GM18909 (cell line): ENCODE measurements at regions not wholly inside any gene's neighbourhood (a gene's known extent, or its start where the extent isn't known, plus 50 kb on each side); places are given as distances from the start of the nearest gene placed in this dataset.
A peak's percentile ranks its signal among the peaks of the same experiment; 100 is the strongest.

Experiments
- ATAC-seq: cut with Tn5 transposase; IDR thresholded peaks from one replicate; pipeline ENCODE4 v1.9.1; 2021; ENCODE audit warnings: mild to moderate bottlenecking; ENCODE audit not compliant: unreplicated experiment, poor library complexity

DNA sequence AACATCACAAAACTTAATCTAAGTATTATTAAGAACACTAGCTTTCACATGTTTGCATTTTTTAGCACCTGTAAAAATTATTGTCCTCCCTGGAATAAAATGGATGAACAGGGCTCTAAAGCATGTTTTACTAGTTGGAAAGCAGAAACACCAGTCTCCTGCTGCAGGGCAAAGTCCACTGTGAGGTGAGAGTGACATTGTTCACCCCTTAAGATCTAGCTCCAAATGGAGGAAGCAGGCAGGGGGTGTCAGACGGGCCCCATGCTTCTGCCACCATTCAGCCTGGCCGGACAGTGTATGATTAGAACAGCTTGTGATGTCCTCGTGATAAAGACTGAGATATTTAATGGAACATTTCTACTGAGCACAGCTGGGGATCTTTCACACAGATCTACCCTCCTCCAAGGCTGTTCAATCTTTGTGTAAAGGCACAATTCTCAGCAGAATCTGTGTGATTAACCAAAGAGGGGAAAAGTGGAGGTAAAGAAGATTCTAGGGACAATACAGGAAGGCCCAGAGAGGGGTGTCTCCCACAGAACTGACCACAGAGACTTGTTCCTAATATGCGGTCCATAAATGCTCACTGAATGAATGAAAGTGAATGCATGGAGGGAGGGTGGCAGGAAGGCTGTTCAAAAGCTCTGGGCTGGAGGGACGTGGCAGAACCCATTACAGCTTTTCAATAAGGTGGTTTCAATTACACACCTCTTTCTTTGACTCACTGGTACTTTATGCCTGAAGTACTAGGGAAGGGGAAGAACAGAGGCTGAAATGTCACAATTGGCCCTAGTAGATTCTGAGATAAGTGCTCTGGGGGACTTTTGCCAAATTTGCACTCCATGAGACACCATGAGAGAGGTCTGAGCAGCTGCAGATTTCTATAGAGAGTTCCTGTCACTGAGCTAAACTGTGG lies 239.1 kb upstream of the ARHGAP20 start:
- ATAC-seq: no peak

DNA sequence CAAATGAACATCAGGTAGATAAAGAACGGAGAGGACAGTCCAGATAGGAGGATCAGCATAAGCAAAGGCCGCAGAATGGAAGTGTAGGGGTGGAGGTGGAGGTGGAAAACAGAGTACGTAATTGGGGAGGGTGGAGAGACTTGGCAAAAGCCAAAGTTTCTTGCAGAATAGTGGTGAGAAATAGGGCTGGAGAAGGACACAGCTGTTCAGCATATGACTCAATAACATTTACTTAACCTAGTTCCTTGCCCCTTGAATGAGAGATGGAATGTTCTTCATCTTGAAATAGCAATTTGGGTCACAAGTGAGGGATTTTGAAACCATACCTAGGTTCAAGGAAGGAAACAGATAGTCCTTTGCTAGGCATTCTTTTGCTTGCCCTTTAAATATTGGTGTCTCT lies 235.9 kb upstream of the ARHGAP20 start:
- no peak for ATAC-seq

DNA sequence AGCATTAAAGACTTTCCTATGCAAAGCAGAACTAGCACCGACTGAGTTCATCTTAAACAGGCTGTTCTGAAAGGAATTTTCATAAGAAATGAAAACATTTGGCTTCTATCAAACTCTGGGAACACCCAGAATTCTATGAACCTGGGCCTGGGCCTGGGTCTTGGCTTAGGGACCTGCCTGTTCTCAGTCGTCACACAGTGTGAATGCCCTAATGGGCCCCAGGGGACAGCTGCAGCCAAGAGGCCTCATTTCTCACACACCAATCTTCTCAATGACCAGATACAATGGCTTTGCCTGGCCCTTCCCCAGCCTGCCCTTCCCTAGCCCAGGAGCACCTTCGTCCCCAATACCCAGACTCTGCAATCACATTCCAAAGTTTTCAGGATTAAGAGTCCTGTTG lies 234.9 kb upstream of the ARHGAP20 start:
- ATAC-seq: no peak

GRCh38 chr11:110939471-110939870 lies 227.2 kb upstream of the ARHGAP20 start:
- ATAC-seq: no peak

DNA sequence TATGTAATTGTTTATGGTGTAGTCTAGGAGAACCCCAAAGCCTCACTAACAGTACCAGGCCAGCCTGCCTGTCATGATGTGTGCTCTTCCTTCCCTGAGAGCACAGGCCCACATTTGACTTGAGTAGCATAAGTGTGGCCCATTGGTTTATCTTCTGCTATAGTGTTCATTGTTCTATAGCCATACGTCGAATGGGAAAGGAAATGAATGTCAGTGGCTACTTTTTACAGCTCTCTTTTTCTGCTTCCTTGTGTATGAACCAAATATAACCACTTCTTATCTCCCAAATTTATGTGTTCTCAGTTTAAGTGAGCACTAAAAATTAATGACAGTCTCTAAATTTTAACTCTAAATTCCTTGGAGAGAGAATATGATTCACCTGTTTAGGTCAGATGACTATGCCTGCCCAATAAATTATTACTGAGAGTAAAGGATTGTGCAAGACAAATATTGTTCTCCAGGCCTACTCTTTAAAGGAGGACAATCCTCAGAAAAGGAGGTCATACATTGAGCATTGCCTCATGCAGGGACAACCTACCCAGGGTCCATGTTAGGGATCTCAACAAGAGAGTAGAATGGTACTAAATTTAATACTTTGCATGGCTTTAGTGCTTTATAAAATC lies 222.9 kb upstream of the ARHGAP20 start:
- ATAC-seq: no peak

DNA sequence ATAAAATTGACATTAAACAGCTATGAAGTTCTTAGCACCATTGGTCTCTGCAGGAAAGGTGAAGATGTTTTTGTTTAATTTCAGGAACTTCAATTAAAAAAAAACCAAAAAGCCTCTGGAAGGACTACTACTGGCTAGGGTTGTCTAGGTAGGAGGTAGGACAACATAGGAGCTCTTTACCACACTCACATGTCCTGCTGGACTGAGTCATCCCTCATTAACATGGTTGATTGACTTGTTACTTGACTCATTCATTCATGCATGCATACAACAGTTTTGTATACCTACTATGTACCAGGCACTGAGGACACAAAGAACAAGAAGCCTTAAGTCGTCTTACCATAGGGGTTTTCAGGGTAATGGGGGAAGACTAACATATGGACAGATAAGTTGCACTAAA lies 216.9 kb upstream of the ARHGAP20 start:
- ATAC-seq: no peak

DNA sequence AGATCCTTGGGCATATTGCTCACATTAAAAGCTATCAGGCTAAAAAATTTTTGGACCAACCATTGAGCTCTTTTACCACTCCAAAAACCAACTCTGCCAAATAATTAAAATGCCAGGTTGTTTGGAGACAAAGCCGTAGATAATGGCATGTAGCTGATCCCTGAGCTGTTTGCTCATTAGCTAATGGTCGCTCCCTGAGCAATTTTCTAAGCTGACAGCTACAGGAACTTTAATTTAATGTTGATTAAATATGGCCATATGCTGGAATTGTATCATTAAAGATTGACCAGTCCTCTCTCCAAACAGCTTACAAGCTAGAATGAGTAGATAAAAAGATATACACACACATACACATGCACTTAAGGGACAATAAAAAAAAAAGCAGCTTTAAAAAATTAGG lies 216.2 kb upstream of the ARHGAP20 start:
- ATAC-seq: no peak

- ATAC-seq: no peak
These were observed 209.7 kb upstream of the ARHGAP20 start for GRCh38 chr11:110921742-110922521.

GRCh38 chr11:110919241-110919922 lies 207.1 kb upstream of the ARHGAP20 start:
- ATAC-seq: peak; percentile 68

GRCh38 chr11:110918351-110918750 lies 206.1 kb upstream of the ARHGAP20 start:
- no peak for ATAC-seq

- no peak for ATAC-seq
These were observed 200.2 kb upstream of the ARHGAP20 start for GRCh38 chr11:110912437-110912836.

DNA sequence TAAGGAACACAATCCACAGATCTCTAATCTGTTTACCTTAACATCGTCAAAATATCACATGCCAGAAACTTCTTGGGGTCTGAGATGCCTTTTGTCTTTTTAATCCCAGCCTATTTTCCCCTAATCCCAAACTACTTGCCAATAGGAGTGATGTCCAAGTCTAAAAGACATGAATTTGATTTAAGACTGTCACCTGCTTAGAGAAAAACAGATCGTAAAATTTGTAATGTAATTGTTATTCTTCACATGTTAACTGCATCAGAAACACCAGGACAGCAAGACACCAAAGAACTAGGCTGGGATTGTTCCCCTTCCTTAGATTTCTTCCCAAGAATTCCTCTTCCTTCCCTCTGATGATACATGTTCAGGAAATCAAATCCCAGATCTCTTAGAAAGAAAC lies 198.1 kb upstream of the ARHGAP20 start:
- ATAC-seq: no peak

- no peak for ATAC-seq
These were observed 197.1 kb upstream of the ARHGAP20 start for GRCh38 chr11:110909336-110909735.

DNA sequence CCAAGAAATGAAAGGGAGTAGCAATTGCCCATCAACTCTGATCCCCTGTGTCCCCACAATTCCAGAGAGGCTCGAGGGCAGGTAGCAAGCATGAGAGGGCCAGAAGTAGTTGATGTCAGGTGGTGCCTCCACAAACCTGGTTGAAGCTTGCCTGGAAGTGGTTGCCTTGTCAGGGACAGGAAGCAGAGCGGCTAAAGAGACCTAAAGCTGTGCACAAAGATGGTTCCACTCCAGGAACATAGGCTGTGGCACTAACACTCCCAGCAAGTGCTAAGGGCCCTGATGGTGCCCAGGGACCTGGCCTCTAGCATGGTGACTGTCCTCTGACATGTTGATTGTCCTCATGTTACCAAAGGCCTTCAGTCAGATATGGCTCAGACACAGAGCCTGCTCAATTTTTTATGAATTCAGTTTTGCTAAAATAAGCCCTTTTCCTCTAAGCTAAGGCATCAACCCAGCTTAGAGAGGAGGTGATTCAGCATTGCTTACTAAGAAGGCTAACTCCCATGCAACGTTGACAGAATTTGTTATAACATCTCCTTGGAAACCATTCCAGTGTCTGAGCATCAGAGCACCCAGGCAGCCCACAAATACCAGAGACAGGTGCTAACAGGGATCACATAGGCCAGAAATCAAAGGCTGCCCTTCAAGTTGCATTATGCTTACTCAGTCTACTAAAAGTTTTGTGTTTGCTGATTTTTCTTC lies 196.3 kb upstream of the ARHGAP20 start:
- ATAC-seq: no peak

DNA sequence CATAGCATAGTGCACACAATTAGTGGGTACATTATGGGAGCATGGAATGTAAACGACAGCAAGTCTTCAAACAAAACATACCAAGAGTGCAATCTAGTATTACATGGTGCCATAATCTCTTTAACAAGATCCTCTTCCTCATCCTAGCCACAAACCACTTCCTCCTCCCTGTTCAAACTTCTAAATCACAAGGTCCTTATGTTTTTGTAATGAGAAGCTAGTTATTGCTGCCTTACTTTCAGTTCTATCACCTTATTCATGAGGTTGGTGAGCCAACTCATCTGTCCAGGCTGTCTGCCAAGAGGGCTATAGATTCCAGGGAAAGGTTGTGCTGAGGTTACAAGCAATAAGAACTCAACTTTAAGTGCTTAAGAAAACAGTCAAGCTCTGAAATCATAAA lies 195.4 kb upstream of the ARHGAP20 start:
- ATAC-seq: peak; percentile 68

DNA sequence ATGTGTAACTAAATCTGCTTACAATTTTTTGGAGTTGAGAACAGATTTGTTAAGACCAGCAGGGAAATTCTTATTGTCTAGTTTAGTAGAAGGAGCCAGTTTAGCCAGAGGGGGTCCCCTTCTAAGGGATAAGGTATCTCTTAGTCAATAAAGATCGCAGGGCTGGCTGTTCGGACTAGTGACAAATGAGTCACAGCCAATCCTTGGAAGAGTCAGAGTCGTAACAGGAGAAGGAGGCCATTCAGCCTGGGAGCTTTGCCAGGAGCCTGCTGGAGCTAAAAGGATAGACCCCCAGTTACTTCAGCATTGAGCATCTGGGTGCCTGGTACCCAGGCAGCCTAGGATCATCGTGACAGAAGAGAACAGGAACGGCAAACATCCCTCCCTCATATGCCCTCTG lies 191.6 kb upstream of the ARHGAP20 start:
- ATAC-seq: no peak

DNA sequence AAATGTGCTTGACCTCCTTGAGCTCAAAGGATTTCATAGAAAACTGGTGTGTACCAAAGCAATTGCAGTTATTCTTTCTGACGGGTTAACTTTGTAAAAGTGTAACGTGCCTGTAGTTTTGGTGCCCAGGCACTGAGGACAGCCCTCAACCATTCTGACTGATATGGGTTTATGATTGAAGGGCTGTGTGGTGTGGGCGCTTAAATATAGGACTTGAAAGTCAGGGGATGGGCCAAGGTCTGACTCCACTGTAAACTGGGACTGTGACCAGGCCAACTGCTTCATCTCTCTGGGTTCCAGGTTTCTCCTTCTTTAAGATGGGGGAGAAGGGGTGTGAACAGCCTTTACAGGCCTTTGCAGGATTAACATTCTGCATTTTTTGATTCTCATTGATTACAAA lies 191.1 kb upstream of the ARHGAP20 start:
- ATAC-seq: peak; percentile 65

GRCh38 chr11:110901441-110901840 lies 189.2 kb upstream of the ARHGAP20 start:
- no peak for ATAC-seq

GRCh38 chr11:110900426-110900825 lies 188.2 kb upstream of the ARHGAP20 start:
- ATAC-seq: no peak

DNA sequence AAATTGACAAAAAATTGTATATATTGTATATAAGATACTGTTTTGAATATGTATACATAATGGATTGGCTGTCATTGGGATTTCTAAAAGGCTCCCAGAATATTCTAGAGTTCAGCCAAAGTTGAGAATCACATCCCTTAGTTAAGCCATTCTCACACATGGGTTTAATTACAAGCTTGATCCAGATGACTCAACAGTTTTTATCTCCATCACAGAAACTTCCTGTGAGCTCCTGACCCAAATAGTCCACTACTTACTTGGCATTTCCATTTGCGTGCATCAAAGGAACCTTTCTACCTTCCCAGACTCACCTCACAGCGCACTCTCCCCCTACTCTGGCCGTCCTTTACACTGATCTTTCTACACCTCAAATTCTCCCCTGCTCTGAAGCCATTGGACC lies 184.8 kb upstream of the ARHGAP20 start:
- no peak for ATAC-seq
